ENCODE measurements at regions not wholly inside any gene's neighbourhood (a gene's known extent, or its start where the extent isn't known, plus 50 kb on each side); places are given as distances from the start of the nearest gene placed in this dataset.
A peak's percentile ranks its signal among the peaks of the same experiment; 100 is the strongest.

DNA sequence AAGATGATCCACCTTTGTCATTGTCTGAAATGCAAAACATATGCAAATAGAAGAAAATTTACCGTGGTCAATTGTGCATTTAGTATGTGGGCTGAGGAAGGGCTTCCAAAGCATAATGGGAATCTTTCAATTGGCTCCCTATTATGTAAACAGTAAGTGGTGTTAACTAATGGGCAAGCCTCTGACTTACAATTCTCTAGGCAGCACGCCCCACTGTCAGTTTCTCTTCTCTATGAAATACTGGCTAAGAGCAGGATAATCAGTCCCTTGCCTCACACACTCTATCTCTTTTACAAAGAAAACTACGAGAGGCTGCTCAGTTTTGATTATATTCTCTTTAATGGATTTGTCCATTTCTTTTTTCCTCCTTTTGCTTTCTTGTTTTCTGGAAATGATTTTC, 1272.6 kb downstream of the PCDH19 start:
- H3K27me3 Mint-ChIP-seq (ENCODE audit: low read depth) = no peaks in the 10 kb centered on the region
- no peak for DNase-seq (ENCODE audit: low spot score in 2 of 2, unreplicated experiment in 2 of 2)
- H3K9me3 Mint-ChIP-seq = no peaks in the 10 kb centered on the region
- no peaks in the 10 kb centered on the region for H3K36me3 Mint-ChIP-seq
- no peak overlapping the region for H3K27ac Mint-ChIP-seq
- TF ChIP-seq, protein P1, sequence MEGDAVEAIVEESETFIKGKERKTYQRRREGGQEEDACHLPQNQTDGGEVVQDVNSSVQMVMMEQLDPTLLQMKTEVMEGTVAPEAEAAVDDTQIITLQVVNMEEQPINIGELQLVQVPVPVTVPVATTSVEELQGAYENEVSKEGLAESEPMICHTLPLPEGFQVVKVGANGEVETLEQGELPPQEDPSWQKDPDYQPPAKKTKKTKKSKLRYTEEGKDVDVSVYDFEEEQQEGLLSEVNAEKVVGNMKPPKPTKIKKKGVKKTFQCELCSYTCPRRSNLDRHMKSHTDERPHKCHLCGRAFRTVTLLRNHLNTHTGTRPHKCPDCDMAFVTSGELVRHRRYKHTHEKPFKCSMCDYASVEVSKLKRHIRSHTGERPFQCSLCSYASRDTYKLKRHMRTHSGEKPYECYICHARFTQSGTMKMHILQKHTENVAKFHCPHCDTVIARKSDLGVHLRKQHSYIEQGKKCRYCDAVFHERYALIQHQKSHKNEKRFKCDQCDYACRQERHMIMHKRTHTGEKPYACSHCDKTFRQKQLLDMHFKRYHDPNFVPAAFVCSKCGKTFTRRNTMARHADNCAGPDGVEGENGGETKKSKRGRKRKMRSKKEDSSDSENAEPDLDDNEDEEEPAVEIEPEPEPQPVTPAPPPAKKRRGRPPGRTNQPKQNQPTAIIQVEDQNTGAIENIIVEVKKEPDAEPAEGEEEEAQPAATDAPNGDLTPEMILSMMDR (IDR thresholded peaks at IDR 0.05; ENCODE audit: unreplicated experiment) = no peak
- H3K4me3 Mint-ChIP-seq = no peak overlapping the region
- no peaks in the 10 kb centered on the region for H3K4me1 Mint-ChIP-seq

- Mint-ChIP-seq H3K27ac (no peak overlapping the region), H3K9me3 (peaks cover 10% of the 10 kb centered on the region), H3K27me3 (ENCODE audit: low read depth) (no peaks in the 10 kb centered on the region), H3K36me3 (no peaks in the 10 kb centered on the region), H3K4me3 (no peak overlapping the region), H3K4me1 (no peaks in the 10 kb centered on the region)
- TF ChIP-seq, protein P1 (IDR thresholded peaks at IDR 0.05; ENCODE audit: unreplicated experiment) = no peak
- DNase-seq (ENCODE audit: low spot score in 2 of 2, unreplicated experiment in 2 of 2) = no peak
These were observed 1293.1 kb downstream of the PCDH19 start for GRCh38 chrX:99117011-99117410.

GRCh38 chrX:99095965-99096635, 1314.0 kb downstream of the PCDH19 start:
- TF ChIP-seq, protein P1 (IDR thresholded peaks at IDR 0.05; ENCODE audit: unreplicated experiment) = no peak
- Mint-ChIP-seq H3K4me3 (no peak overlapping the region), H3K27ac (no peak overlapping the region), H3K4me1 (no peaks in the 10 kb centered on the region), H3K9me3 (peaks cover 40% of the 10 kb centered on the region), H3K36me3 (no peaks in the 10 kb centered on the region), H3K27me3 (ENCODE audit: low read depth) (no peaks in the 10 kb centered on the region)
- DNase-seq (ENCODE audit: low spot score in 2 of 2, unreplicated experiment in 2 of 2) = no peak

DNA sequence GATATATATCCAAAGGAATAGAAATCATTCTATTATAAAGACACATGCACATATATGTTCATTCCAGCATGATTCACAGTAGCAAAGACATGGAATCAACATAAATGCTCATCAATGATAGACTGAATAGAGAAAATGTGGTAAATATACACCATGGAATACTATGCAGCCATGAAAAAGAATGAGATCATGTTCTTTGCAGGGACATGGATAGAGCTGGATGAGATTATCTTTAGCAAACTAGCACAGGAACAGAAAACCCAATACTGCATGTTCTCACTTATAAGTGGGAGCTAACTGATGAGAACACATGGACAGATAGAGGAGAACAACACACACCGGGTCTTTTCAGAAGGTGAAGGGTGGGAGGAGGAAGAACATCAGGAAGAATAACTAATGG, 1318.6 kb downstream of the PCDH19 start:
- no peaks in the 10 kb centered on the region for H3K4me1 Mint-ChIP-seq
- H3K36me3 Mint-ChIP-seq = no peaks in the 10 kb centered on the region
- TF ChIP-seq, protein P1 (IDR thresholded peaks at IDR 0.05; ENCODE audit: unreplicated experiment) = no peak
- no peaks in the 10 kb centered on the region for H3K27me3 Mint-ChIP-seq (ENCODE audit: low read depth)
- H3K27ac Mint-ChIP-seq = no peak overlapping the region
- DNase-seq (ENCODE audit: low spot score in 2 of 2, unreplicated experiment in 2 of 2) = no peak
- no peak overlapping the region for H3K4me3 Mint-ChIP-seq
- H3K9me3 Mint-ChIP-seq = peaks cover 76% of the 10 kb centered on the region

GRCh38 chrX:99078301-99078700, 1331.8 kb downstream of the PCDH19 start:
- H3K27me3 Mint-ChIP-seq (ENCODE audit: low read depth) = no peaks in the 10 kb centered on the region
- no peak overlapping the region for H3K27ac Mint-ChIP-seq
- no peak overlapping the region for H3K4me3 Mint-ChIP-seq
- H3K4me1 Mint-ChIP-seq = peaks cover 2% of the 10 kb centered on the region
- DNase-seq (ENCODE audit: low spot score in 2 of 2, unreplicated experiment in 2 of 2) = no peak
- peaks cover 8% of the 10 kb centered on the region for H3K36me3 Mint-ChIP-seq
- peaks cover 17% of the 10 kb centered on the region for H3K9me3 Mint-ChIP-seq
- TF ChIP-seq, protein P1 (IDR thresholded peaks at IDR 0.05; ENCODE audit: unreplicated experiment) = no peak

GRCh38 chrX:99077099-99077498, 1333.0 kb downstream of the PCDH19 start:
- Mint-ChIP-seq H3K27ac (no peak overlapping the region), H3K4me3 (no peak overlapping the region), H3K27me3 (ENCODE audit: low read depth) (no peaks in the 10 kb centered on the region), H3K9me3 (peaks cover 21% of the 10 kb centered on the region), H3K4me1 (peaks cover 2% of the 10 kb centered on the region), H3K36me3 (peaks cover 8% of the 10 kb centered on the region)
- no peak for DNase-seq (ENCODE audit: low spot score in 2 of 2, unreplicated experiment in 2 of 2)
- TF ChIP-seq, protein P1 (IDR thresholded peaks at IDR 0.05; ENCODE audit: unreplicated experiment) = peak; percentile 23
